ENCODE measurements at regions not wholly inside any gene's neighbourhood (a gene's known extent, or its start where the extent isn't known, plus 50 kb on each side); places are given as distances from the start of the nearest gene placed in this dataset.

GRCh38 chr18:34385311-34385710 is 160.6 kb upstream of the NOL4 start:
- H3K9ac ChIP-seq (ENCODE audit: control insufficient read depth, insufficient read depth, low read length): no peak overlapping the region
- BruUV-seq (replicated peaks): no TSS peak
- DNase-seq (ENCODE audit: low read depth, low spot score) (no peak), FAIRE-seq (no peak), ATAC-seq (no peak)
- SMC1A ChIA-PET (ENCODE audit: uncharacterized antibody, unreplicated experiment): no interaction called here
- no peak overlapping the region for H3K27ac ChIP-seq (ENCODE audit: control insufficient read depth, insufficient read depth)
- H3K27me3 ChIP-seq (replicated peaks in 1 of 2; ENCODE audit: control insufficient read depth in 2 of 2, insufficient read depth in 2 of 2, low read length in 1 of 2): no peaks in the 10 kb centered on the region
- no peaks in the 10 kb centered on the region for H3K79me2 ChIP-seq (ENCODE audit: control insufficient read depth, insufficient read depth, low read length)
- POLR2A ChIA-PET: no interaction called here
- no peak overlapping the region for H3K4me3 ChIP-seq
- no peak overlapping the region for H3K4me2 ChIP-seq (ENCODE audit: control insufficient read depth, insufficient read depth)
- no peaks in the 10 kb centered on the region for H3K36me3 ChIP-seq (ENCODE audit: control insufficient read depth in 2 of 2, insufficient read depth in 2 of 2, low read length in 1 of 2)
- intact Hi-C loops (cut with micrococcal nuclease; ENCODE audit: unreplicated experiment) (no loop called here), in situ Hi-C loops (cut with MboI) (no loop called here)
- no peak overlapping the region for H2AFZ ChIP-seq (ENCODE audit: control insufficient read depth, low read depth, low read length)
- CTCF ChIA-PET: no interaction called here
- no peaks in the 10 kb centered on the region for H4K20me1 ChIP-seq (ENCODE audit: control insufficient read depth, insufficient read depth)
- RAD21 ChIA-PET (ENCODE audit: unreplicated experiment): no interaction called here
- TF ChIP-seq RBBP5 (conservative IDR thresholded peaks at IDR 0.05) (no peak), HDAC6 (IDR thresholded peaks at IDR 0.05; ENCODE audit: unreplicated experiment) (no peak), EGR1 (IDR thresholded peaks at IDR 0.05; ENCODE audit: borderline replicate concordance in 1 of 2, low read depth in 2 of 2, low read length in 2 of 2) (no peak), USF1 (IDR thresholded peaks at IDR 0.05; ENCODE audit: borderline replicate concordance, extremely low read length, insufficient read depth, low read depth, low read length) (no peak), TCF3 (IDR thresholded peaks at IDR 0.05; ENCODE audit: borderline replicate concordance, insufficient read depth, low read depth, low read length) (no peak), PKNOX1 (IDR thresholded peaks at IDR 0.05) (no peak), IRF4 (IDR thresholded peaks at IDR 0.05; ENCODE audit: low read depth, low read length) (no peak), SMARCA5 (IDR thresholded peaks at IDR 0.05) (no peak), ZNF384 (IDR thresholded peaks at IDR 0.05; ENCODE audit: borderline replicate concordance, low read depth, low read length) (no peak), CHD2 (IDR thresholded peaks at IDR 0.05; ENCODE audit: borderline replicate concordance, low read depth, low read length) (no peak), BACH1 (IDR thresholded peaks at IDR 0.05; ENCODE audit: borderline replicate concordance) (no peak), CEBPB (IDR thresholded peaks at IDR 0.05; ENCODE audit: borderline replicate concordance in 1 of 2, low read depth in 2 of 2, low read length in 2 of 2) (no peak), KAT2A (conservative IDR thresholded peaks at IDR 0.05; ENCODE audit: control insufficient read depth, low read depth, low read length) (no peak)
- no peaks in the 10 kb centered on the region for H3K9me3 ChIP-seq (replicated peaks; ENCODE audit: control insufficient read depth, insufficient read depth, low read length)
- H3K4me1 ChIP-seq (ENCODE audit: control insufficient read depth, insufficient read depth, low read length): no peaks in the 10 kb centered on the region

Measured in GM12878 (cell line).